AG08395 (cell line): ENCODE measurements at regions not wholly inside any gene's neighbourhood (a gene's known extent, or its start where the extent isn't known, plus 50 kb on each side); places are given as distances from the start of the nearest gene placed in this dataset.

Experiments
- DNase-seq: peaks from one replicate; pipeline ENCODE4 v3.0.0; 2012; ENCODE audit warnings: mixed read lengths, low spot score

DNA sequence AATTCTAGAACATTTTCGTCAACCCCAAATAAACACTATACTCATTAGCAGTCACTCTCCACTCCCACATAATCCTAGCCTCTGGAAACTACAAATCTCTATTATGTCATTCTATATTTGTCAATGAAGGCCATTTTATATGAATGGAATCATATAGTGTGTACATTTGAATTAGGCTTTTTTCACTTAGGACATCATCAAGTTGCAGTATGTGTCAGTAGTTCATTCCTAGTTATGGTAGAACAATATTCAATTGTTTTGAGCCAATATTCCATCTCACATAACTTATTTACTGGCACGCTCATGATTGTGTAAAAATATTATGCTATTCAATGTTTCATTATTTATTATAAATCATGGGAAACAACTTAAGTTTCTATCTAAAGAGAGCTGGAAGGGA lies 1610.4 kb upstream of the MIR17HG start:
- DNase-seq, result no peak

DNA sequence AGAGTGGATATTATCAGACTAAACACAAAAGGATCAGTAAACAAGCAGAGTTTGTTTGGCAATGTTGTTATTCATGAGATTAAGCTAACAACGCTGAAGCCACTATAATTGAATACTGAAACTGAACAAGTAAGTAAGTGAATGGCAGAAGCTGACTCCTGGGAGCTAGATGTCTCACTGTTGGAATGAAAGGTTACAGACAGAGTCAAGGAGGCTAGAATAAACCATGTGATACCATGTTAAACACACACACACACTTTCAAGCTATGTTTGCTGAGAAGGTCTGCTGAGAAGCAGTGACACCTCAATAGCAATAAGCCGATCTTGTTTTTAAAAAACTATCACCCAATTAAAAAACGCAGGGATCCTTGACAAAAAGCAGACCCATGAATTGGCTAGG lies 1609.4 kb upstream of the MIR17HG start:
- no peak for DNase-seq

DNA sequence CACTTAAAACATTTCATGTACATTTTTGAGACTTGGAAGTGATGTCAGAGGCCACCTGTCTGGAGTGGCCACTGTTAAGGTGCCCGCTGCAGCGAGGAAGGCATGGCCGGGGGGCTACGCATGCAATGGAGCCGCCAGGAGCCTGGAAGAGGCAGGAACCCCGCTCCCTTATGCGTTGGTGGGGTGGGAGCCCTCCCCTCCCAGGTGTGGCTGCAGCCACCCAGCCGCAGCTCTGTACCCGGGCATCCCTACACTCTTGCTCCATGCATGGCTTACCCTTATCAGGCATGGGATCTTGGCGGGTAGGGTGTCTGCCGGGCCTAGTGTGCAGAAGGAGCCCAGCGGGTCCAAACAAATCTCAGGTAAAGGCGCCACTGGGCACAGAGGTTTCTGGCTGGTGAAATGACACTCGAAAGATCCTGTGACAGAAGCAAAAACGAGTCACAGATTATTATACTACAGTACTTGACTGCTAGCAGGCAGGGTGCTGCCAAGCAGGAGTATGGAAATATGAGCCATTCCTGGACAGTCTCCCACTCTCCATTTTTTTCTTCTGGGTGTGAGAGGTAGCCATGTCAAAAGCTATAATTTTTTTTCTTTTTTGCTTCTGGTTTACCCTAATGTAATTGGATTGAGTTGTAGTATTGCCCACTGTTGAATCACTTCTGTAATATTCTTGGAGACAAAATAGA lies 1606.3 kb upstream of the MIR17HG start:
- no peak for DNase-seq

DNA sequence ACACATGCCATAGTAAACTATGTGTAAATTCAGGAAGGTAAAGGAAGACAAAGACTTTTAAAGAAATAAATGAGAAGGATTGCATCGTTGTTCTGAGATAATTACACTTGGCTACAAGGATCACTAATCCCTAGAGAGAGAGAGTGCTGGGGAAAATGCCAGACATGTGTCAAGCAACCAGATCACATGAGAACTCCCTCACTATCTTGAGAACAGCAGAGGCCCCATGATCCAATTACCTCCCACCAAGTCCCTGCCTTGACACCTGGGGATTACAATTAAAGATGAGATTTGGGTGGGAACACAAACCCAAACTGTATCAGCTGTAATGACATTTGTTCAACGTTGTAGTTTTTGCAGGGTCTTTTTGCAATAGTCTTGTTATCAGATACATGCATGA lies 1600.9 kb upstream of the MIR17HG start:
- no peak for DNase-seq

DNA sequence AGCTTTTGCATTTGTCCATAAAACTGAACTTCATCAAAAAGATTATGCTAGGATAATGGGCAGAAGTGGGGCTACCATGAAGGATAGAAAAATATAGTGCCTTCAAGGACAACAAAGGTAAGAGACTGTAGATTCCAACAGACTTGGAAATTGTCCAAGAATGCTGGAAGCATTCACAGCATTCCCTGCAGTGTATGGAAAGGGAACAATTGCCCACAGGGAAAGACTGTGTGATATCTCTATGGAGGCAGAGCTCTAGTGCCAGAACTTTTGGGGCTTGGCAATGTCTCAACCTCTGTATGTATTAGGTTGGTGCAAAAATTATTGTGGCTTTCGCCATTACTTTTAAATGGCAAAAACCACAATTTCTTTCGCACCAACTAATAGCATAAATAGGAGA lies 1598.8 kb upstream of the MIR17HG start:
- DNase-seq, result no peak

DNA sequence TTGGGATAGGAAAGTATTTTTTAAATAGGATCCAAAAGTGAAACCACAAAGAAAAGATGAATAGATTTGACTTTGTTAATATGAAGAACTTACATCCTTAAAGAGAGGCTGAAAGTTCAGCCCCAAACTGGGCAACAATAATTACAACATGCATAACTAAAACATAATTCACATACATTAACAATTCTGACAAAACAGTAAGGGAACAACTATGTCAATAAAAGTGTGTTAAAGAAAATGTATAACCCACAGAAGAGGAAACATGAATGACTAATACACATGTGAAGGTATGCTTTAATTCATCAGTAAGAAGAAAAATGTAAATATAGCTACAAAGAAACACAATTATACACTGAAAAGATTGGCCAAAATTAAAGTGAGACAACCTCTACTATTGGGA lies 1597.6 kb upstream of the MIR17HG start:
- DNase-seq, result no peak

DNA sequence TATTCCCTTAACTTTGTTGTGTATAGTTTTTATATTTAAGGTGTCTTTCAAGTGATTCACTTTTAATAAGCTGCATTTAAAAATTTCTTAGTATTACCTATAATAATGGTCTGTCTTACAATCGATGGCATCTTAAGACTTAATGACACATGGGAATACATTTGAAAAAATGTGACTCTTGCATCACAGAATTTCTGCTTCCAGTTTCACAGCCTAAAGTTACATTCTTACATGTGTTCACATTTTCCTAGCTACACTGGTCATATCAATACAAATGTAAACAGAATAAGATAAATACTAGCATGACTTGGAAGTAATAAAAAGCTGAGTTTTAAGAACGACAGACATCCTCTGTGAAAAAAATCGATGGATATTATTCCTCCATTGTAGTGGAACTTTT lies 1597.1 kb upstream of the MIR17HG start:
- no peak for DNase-seq

DNA sequence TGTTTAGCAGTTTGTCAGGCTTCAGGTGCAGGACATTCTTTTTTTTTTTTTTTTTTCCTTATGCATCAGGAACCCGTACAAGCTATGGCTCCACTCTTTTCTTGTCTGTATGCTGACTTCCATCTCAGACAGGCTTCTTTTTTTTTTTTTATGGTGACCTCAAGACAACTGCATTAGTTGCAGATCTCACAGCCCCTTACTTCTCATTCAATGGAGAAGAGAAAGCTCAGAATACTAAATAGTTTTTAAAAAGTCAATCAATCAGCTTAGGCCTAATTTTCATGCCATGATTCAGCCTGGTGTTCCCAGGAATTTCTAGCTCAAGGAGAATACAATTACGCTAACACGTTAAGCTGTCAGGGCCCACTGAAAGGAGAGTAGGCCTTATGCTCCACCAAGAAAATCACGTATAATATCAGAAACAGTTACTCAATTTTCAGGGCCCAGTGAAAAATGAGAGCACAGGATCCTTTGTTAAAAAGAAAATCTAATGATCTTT lies 1596.0 kb upstream of the MIR17HG start:
- DNase-seq, result no peak

DNA sequence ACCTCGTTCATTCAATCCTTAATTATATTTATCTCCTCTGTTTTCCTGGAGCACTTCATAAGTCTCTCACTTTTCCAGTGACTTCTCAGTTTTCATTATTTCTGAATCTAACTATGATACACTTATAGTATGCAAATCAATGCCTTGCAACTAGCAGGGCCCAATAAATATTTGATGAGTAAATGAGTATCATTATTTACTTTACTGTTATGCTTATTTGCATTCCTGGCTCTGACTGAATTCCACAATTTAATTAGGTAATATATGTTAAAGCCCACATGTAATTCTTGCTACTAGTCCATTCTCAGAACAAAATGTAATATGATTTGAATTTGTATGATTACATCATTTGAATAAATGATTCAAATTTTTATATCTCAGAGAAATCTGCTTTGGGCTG lies 1595.1 kb upstream of the MIR17HG start:
- DNase-seq, result no peak

DNA sequence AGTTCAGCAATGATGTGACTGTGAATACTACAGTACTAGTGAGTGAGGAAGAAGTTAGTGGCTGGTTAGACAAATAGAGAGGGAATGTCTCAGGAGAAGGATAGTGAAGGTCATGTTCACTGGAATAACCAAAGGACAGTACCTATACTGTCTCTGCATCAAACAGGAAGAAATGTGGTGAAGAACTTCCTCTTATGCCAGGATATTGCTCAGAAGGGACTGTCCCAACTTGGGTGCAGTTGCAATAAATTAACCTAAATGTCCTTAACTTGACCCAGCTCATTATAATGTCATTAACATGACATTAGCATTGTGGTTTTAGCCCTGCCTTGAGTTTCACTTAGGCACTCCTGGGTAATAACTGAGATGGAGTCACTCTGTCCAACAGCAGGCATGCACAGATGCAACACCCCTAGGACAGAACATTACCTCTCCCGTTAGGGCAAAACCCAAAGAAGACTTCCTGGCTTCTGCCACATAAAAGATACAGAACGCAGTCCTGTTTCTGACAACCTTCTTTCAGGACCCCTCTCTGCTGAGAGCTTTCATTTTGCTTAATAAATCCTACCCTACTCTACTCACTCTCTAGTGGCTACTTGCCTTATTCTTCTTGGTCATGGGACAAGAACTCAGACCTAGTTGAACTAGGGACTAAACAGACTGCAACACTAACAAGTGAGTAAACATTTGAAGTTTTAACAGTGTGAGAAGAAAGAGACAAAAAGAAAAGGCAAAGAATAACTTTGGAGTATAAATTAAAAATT lies 1591.6 kb upstream of the MIR17HG start:
- no peak for DNase-seq

DNA sequence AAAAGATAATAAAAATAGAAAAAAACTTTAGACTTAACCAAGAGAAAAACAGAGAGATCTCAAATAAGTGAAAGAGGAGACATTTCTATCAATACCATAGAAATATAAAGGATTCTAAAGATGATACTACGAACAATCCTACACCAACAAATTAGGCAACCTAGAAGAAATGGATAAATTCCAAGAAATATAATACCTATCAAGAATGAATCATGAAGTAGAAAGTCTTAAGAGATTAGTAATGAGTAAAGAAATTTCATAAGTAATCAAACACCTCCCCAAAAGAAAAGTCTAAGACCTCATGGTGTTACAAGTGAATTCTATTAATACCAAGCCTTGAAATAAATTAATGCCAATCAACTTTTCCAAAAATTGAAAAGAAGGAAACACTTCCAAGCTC lies 1584.5 kb upstream of the MIR17HG start:
- no peak for DNase-seq

DNA sequence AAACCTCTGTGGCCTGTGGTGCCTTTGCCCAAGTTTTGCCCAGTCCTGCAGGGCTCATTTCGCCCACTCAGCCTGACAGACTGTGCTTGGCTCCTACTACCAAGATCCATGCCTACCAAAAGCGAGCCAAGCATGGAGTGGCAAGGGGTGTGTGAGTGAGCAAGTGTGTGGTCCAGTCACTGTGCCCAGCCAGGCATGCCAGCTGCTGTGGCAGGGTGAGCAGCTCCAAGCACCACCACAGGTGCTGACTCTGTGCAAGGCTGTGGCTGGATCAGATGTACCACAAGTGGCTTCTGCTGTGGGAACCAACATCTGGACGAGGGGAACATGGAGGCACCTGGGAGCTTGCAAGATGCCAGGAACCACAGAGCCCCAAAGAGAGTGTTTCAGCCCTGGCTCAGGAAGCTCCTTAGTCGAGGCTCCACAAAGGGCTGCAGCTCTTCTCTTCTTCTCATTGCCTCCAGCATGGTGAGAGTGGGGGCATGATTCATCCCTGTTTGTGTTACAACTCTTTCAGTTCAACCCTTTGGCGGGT lies 1564.2 kb upstream of the MIR17HG start:
- no peak for DNase-seq

DNA sequence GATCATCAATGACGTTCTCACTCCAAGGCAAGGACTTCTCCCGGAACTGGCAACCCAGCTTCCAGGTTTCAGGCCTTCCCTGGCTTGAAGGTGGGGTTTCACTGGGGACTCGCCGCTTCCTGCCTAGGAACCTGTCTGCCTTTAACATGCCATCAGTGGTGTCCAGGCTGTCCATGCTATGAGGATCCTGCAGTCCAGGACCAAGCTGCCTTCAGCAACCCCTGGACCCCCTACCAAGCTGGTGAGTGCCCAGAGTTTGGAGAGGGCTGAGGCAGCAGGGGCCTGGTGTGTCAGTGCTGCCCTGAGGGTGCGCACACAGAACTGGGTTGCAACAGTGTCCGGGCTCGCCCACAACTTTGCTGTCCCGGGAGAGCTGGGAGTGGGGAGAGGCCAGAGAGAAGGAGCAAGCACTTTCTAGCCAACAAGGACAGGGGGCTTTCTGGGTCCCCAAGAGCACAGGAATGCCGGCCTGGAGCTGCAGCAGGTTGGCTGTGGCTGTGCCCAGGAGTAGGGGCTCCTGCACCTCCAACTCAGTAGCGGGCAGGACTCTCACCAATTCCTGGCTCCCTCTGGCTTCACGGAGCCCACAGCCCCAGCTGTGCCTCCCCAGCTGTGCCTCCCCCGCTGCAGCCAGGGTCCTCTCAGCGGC lies 1563.2 kb upstream of the MIR17HG start:
- no peak for DNase-seq

DNA sequence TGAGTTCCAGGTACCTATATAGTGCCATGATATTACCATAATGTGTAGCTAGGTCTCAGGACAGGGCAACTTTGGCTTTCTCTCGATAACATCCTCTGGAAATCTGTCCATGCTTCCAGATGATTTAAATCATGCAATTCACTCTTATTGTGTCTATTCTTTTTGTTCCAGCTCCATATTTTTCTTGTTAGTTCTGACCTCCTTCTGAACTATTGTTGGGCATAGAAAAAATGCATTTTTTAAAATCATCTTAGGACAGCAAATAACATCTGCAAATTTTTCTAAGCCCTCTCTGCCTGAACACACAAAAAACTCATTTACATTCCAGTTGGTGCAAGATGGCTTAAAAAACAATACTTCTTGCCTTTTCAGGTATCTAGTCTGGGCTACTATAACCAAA lies 1561.0 kb upstream of the MIR17HG start:
- no peak for DNase-seq

DNA sequence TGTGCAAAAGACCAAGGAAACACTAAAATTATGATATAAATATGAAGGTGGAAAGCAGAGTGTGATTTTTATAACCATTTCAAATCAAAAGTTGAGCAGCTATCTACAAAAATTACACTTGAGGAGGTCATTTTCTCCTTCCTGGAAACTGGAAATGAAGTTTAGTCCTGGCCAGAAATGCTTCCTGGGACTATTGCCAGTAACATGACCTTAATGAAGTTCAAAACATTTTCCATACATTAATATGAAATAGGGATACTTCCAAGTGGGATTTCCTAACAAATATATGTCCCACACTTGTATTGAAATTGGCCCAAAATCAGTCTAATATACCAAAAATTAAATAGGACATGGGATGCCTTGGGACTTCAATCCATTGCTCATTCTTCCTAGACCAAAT lies 1556.8 kb upstream of the MIR17HG start:
- no peak for DNase-seq

DNA sequence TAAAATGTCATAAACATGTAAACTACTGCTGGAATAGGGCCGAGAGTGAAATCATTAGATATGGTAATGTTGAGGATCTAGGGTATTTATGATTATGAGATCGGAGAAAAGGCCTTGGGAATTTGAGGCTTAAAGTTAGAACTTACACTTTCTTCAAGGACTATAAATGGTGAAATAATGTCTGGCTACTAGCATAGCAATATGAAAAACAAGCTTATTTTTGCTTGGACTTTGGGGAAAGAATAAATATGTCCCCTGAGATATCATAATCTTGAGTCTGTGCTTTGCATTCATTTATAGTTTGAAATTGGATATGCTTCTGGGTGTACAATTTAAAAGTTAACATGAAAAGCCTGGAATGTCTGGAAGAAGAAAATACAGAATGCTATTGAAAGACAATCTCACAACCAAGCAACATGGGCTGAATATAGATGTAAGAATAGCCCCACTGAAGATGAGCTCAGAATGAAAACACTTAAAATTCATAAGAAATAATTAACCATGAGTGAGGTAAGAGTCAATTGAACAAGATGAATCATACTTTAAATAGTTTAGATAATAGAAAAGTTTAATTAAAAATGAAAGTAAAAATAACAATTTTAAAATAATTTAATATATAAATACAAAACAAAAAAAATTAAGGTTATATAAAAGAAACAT lies 1555.4 kb upstream of the MIR17HG start:
- DNase-seq, result no peak

DNA sequence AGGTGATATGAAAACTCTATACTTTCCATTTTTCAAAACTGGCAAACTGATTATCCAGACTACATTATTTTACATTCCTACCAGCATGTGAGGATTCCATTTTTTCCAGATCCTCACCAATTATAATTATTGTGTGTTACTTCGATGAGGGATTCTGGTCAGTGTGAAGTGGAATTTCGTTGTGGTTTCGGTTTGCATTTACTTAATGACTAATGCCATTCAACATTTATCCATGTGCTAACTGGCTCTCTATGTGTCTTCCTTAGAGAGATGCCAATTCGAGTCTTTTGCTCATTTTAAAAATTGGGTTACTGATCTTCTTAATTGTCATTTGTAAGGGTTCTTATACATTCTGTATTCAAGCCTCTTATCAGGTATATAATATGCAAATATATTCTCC lies 1551.3 kb upstream of the MIR17HG start:
- DNase-seq, result no peak

DNA sequence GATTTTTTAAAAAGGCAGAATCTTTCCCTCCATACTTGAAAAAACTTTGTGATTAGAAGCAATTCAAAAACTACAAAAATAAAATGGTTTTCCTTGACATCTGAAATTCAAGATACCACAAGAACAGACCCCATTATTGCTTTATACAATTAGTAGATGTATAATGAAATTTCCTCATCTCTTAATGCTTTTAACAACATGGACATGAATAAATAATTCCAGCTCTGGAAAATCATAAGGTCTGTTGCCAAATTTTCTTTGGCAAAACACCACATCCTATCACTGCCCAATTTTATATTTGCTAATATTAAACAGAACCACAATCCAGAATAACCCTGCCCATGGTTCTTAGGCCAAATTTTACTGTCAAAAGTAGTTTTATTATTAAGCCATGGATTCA lies 1543.6 kb upstream of the MIR17HG start:
- no peak for DNase-seq

DNA sequence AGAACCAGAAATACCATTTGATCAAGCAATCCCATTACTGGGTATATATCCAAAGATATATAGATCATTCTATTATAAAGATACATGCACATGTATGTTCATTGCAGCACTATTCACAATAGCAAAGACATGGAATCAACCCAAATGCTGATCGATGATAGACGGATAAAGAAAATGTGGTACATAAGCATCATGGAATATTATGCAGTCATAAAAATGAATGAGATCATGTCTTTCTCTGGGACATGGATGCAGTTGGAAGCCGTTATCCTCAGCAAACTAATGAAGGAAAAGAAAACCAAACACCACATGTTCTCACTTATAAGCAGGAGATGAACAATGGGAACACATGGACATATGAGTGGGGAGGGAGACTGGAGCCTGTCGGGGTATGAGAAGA lies 1540.9 kb upstream of the MIR17HG start:
- DNase-seq, result no peak

DNA sequence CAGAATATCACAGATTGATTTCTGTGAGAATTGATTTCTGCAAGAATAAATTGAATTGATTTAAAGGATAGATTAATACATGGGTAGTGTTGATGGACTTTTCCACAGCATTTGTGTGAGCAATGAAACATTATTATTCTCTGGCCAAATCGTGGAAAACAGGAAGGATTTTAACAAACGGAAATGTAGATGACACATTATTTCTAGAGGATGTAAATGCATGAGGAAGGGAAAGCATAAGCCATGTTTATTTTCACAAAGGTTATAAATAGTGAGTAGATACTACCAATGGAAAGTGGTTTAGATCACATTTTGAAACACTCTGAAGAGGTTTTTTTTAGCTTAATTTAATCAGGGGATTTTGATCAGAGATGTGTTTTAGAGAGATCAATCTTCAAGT lies 1534.6 kb upstream of the MIR17HG start:
- DNase-seq, result no peak

DNA sequence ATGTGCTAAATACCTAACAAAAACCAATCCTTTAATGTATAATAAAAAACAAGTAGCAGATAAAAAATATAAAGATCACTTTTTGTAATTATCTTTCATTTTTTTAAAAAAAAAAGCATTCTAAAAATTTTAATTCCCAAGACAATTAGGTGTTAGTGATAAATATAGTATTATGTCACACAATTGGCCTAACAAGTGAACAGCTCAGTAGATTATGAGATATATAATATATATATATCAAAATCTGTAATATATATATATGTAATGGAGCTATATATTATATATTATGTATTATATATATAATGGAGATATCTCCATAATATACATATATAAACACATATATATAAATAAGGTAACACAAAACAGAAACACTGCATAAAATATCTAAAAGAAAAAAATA lies 1531.1 kb upstream of the MIR17HG start:
- DNase-seq, result no peak

DNA sequence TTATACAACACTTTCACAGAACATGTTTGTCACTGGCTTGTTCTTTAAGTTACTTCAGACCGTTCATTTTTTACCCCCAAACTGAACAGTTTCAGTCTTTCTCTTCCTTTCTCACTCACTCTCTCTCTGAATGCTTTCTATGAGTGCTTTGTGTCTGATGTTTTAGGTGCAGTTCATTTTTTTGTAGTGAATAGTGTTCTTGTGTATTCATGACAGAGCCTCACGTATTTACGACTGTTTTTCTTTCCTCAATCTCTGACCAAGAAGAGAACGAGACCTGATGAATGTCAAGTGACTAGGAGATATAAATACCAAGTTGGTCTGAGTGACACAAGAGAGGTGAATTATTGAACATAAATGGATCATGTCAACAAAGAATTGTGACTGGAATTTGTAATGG lies 1525.0 kb upstream of the MIR17HG start:
- DNase-seq, result no peak
